ENCODE measurements at regions not wholly inside any gene's neighbourhood (a gene's known extent, or its start where the extent isn't known, plus 50 kb on each side); places are given as distances from the start of the nearest gene placed in this dataset.
"Not testable (repeated sequence)": the region's sequence is repeated elsewhere in the genome, so short reads cannot be mapped to it uniquely, and the experiment has no call there.

- H3K27ac ChIP-seq: peak overlapping the region in 1 of 2 donors; percentile 17
- H3K9me3 ChIP-seq: no peaks in the 10 kb centered on the region
- H3K4me1 ChIP-seq: no peaks in the 10 kb centered on the region
- DNase-seq (ENCODE audit: low spot score in 2 of 2): no peak
- H3K4me3 ChIP-seq: no peak overlapping the region
- intact Hi-C loops (cut with DNase I; ENCODE audit: low total_unique reads): no loop called here
- H3K36me3 ChIP-seq: no peaks in the 10 kb centered on the region
- TF ChIP-seq CTCF (IDR thresholded peaks at IDR 0.05) (no peak), POLR2AphosphoS5 (IDR thresholded peaks at IDR 0.05) (no peak), POLR2A (IDR thresholded peaks at IDR 0.05) (no peak)
- H3K27me3 ChIP-seq: no peaks in the 10 kb centered on the region
These were observed 74.6 kb upstream of the MEDAG start for GRCh38 chr13:30831515-30831914.

DNA sequence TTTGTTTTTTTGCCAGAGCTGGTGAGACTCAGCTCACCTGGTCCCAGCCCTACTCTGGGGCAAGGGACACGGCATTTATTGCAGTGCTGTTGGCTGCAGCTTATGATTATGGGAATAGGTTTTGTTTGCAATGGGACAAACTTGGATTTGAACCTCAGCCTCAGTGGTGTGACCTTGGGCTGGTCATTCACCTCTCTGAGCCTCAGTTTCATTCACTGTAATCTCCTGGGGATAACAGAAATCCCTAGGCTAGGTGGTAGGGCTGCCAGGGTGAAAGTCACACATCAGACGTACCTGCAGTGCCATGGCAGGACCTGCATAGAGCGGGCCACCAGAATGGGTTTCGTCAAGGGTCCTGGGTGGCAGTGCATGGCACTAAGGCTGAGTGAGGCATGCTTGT lies 73.7 kb upstream of the MEDAG start:
- Histone ChIP-seq H3K27me3 (no peaks in the 10 kb centered on the region), H3K36me3 (no peaks in the 10 kb centered on the region), H3K4me1 (no peaks in the 10 kb centered on the region), H3K27ac (peak overlapping the region; percentile 15 to 54), H3K4me3 (no peak overlapping the region), H3K9me3 (no peaks in the 10 kb centered on the region)
- no peak for DNase-seq (ENCODE audit: low spot score in 2 of 2)
- no peak for TF ChIP-seq POLR2AphosphoS5 (IDR thresholded peaks at IDR 0.05)
- TF ChIP-seq CTCF (IDR thresholded peaks at IDR 0.05): no peak
- TF ChIP-seq POLR2A (IDR thresholded peaks at IDR 0.05): no peak
- intact Hi-C loops (cut with DNase I; ENCODE audit: low total_unique reads): no loop called here

DNA sequence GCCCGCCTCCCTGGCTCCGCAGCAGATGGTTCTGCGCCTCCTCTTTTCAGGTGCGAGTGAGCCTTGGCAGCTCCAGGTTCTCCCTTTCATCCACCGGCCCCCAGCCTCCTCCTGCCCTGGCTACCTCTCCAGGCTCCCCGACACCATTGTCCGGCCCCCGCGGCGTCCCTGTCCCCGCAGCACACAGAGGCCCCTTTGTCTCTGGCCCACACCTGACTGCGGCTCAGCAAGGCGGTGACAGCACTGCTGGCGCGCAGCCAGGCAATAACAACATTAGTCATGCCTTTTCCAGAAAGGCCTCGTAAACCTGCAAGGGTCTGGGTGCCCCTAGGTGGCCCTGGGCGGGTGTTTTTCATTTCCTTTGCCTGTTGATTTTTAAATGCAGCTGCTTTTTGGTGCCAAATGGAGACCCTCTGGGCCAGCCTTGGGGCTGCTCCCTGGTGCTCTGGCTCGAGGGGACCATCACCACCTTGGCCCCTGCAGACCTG lies 73.2 kb upstream of the MEDAG start:
- DNase-seq (ENCODE audit: low spot score in 2 of 2): peak; percentile 94 to 95
- Histone ChIP-seq H3K9me3 (no peaks in the 10 kb centered on the region), H3K4me3 (no peak overlapping the region), H3K36me3 (no peaks in the 10 kb centered on the region), H3K27me3 (no peaks in the 10 kb centered on the region), H3K4me1 (no peaks in the 10 kb centered on the region), H3K27ac (peak overlapping the region; percentile 57 to 73)
- intact Hi-C loops (cut with DNase I; ENCODE audit: low total_unique reads): no loop called here
- TF ChIP-seq POLR2A (IDR thresholded peaks at IDR 0.05) (no peak), CTCF (IDR thresholded peaks at IDR 0.05) (no peak), POLR2AphosphoS5 (IDR thresholded peaks at IDR 0.05) (no peak)

- no peak for TF ChIP-seq POLR2A (IDR thresholded peaks at IDR 0.05)
- no peak for TF ChIP-seq POLR2AphosphoS5 (IDR thresholded peaks at IDR 0.05)
- no peak for TF ChIP-seq CTCF (IDR thresholded peaks at IDR 0.05)
- no peak overlapping the region for H3K4me3 ChIP-seq
- H3K4me1 ChIP-seq: no peaks in the 10 kb centered on the region
- intact Hi-C loops (cut with DNase I; ENCODE audit: low total_unique reads): no loop called here
- DNase-seq (ENCODE audit: low spot score in 2 of 2): no peak
- H3K27me3 ChIP-seq: no peaks in the 10 kb centered on the region
- H3K36me3 ChIP-seq: no peaks in the 10 kb centered on the region
- no peak overlapping the region for H3K27ac ChIP-seq
- H3K9me3 ChIP-seq: no peaks in the 10 kb centered on the region
These were observed 70.6 kb upstream of the MEDAG start for GRCh38 chr13:30835442-30835841.

- DNase-seq (ENCODE audit: low spot score in 2 of 2): no peak
- H3K9me3 ChIP-seq: no peaks in the 10 kb centered on the region
- H3K27ac ChIP-seq: no peak overlapping the region
- no peak overlapping the region for H3K4me3 ChIP-seq
- intact Hi-C loops (cut with DNase I; ENCODE audit: low total_unique reads): no loop called here
- no peaks in the 10 kb centered on the region for H3K4me1 ChIP-seq
- H3K27me3 ChIP-seq: no peaks in the 10 kb centered on the region
- H3K36me3 ChIP-seq: no peaks in the 10 kb centered on the region
- TF ChIP-seq POLR2AphosphoS5 (IDR thresholded peaks at IDR 0.05) (no peak), CTCF (IDR thresholded peaks at IDR 0.05) (no peak), POLR2A (IDR thresholded peaks at IDR 0.05) (no peak)
These were observed 68.6 kb upstream of the MEDAG start for GRCh38 chr13:30837227-30838159.

GRCh38 chr13:30839636-30840035 lies 66.4 kb upstream of the MEDAG start:
- H3K9me3 ChIP-seq; H3K27ac ChIP-seq; H3K4me3 ChIP-seq; H3K27me3 ChIP-seq; H3K36me3 ChIP-seq; intact Hi-C loops (cut with DNase I; ENCODE audit: low total_unique reads); DNase-seq (ENCODE audit: low spot score in 2 of 2); H3K4me1 ChIP-seq: not testable (repeated sequence)
